Activated CD8-positive, alpha-beta T cell treated with anti-CD3 and anti-CD28 coated beads for 36 hours (primary cell): ENCODE measurements at regions not wholly inside any gene's neighbourhood (a gene's known extent, or its start where the extent isn't known, plus 50 kb on each side); places are given as distances from the start of the nearest gene placed in this dataset.

Source experiments
- ATAC-seq: fragments of 200-7000 bp; cut with Tn5 transposase; one replicate; pipeline ENCODE4 v1.10.0; 2021; ENCODE audit warnings: mild to moderate bottlenecking, moderate library complexity
- CTCF ChIA-PET: fragments of 350-600 bp; sonication (Branson Sonifier 250); formaldehyde crosslinking; loops from one replicate; lab custom pipeline; 2021; ENCODE audit warnings: antibody characterized with exemption; lab: Charles Lee
- POLR2A ChIA-PET: fragments of 350-600 bp; sonication (Branson Sonifier 250); formaldehyde crosslinking; loops from one replicate; lab custom pipeline; 2021; ENCODE audit warnings: antibody characterized with exemption; lab: Charles Lee
- DNase-seq: peaks from one replicate; pipeline ENCODE4 v3.0.0-alpha.2; 2020
- H3K27ac Mint-ChIP-seq: one replicate; pipeline ENCODE4 v1.8.0; 2021; ENCODE audit warnings: mild to moderate bottlenecking, mixed read lengths
- H3K27me3 Mint-ChIP-seq: one replicate; pipeline ENCODE4 v1.8.0; 2021; ENCODE audit warnings: mixed read lengths
- H3K36me3 Mint-ChIP-seq: one replicate; pipeline ENCODE4 v1.8.0; 2021; ENCODE audit warnings: low read depth, mixed read lengths
- H3K4me1 Mint-ChIP-seq: one replicate; pipeline ENCODE4 v1.8.0; 2021; ENCODE audit warnings: low read depth, mixed read lengths
- H3K4me3 Mint-ChIP-seq: one replicate; pipeline ENCODE4 v1.8.0; 2021; ENCODE audit warnings: mild to moderate bottlenecking, moderate library complexity, mixed read lengths
- H3K9me3 Mint-ChIP-seq: one replicate; pipeline ENCODE4 v1.8.0; 2021; ENCODE audit warnings: mixed read lengths
- CTCF ChIP-seq: fragments of 200-600 bp; IDR thresholded peaks from one replicate; pipeline ENCODE4 v1.8.0; 2022; ENCODE audit warnings: antibody characterized with exemption, mild to moderate bottlenecking
- intact Hi-C: fragments of 100-400 bp; cut with micrococcal nuclease; formaldehyde crosslinking; loops from one replicate; pipeline ENCODE4 v1.10.0; 2022

DNA sequence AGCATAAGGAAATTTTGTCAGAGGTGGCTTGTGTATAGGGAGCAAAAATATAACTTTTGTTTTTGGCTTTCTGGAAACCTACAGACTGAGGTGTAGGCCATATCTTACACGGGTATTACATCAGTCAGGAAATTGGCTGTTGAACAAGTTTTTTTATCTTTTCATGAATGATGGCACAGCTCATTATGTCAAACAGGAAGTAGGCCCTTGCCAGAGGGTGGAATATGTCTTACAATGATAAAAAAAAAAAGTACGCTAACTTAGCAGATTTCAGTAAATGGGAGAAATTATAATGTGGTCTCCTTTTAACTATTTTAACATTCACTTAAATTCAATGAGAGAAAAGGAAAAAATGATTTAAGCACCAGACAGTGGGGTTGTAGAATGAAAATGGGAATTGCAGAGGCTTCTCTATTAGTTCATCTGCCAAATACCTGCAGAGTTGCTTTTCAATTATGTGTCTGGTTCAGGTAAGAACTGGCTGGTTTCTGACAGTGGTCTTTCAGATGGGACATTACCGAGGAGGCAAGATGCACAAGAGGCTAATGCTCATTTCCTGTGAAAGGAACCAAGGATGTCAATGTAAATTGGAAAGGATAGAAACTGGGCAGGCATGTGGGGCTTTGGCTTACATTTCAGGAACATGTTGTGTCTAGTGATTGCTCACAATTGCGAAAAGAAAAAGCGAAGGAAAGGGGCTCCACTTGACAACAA, 169.9 kb downstream of the NNT start:
- intact Hi-C loops = no loop called here
- Mint-ChIP-seq H3K4me3 (no peak overlapping the region), H3K27ac (peak overlapping the region; percentile 70), H3K9me3 (no peaks in the 10 kb centered on the region), H3K27me3 (peaks cover 4% of the 10 kb centered on the region), H3K4me1 (peaks cover 11% of the 10 kb centered on the region), H3K36me3 (no peaks in the 10 kb centered on the region)
- peak; percentile 64 for ATAC-seq
- no peak for DNase-seq
- no peak for TF ChIP-seq CTCF
- ChIA-PET CTCF (no interaction called here), POLR2A (no interaction called here)

DNA sequence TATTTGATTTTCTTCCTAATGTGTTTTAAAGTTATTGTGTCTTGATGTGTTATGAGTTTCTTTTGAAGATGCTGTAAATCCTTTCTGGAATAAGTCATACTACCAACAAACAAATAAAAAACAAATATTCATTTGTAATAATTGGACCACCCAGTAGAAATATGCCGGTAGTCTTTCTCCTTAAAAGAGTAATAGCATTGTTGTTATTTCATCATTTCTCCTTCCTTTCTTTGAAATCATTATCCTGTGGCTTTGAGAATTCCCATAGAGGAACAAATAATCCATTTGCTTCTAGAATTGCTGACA, 169.4 kb downstream of the NNT start:
- ATAC-seq = no peak
- POLR2A ChIA-PET = no interaction called here
- peak overlapping the region; percentile 70 for H3K27ac Mint-ChIP-seq
- CTCF ChIA-PET = no interaction called here
- no peak overlapping the region for H3K4me3 Mint-ChIP-seq
- TF ChIP-seq CTCF = no peak
- H3K9me3 Mint-ChIP-seq = no peaks in the 10 kb centered on the region
- intact Hi-C loops = no loop called here
- no peaks in the 10 kb centered on the region for H3K36me3 Mint-ChIP-seq
- peaks cover 5% of the 10 kb centered on the region for H3K27me3 Mint-ChIP-seq
- no peak for DNase-seq
- H3K4me1 Mint-ChIP-seq = peaks cover 11% of the 10 kb centered on the region

- no peak overlapping the region for H3K4me3 Mint-ChIP-seq
- intact Hi-C loops = no loop called here
- no peak for TF ChIP-seq CTCF
- H3K4me1 Mint-ChIP-seq = peaks cover 11% of the 10 kb centered on the region
- no peak overlapping the region for H3K27ac Mint-ChIP-seq
- H3K36me3 Mint-ChIP-seq = no peaks in the 10 kb centered on the region
- ChIA-PET POLR2A (no interaction called here), CTCF (interaction anchor here (1.7 kb wide), 1 partner anchor 141 kb away, joined by 6 read pairs; no protein-coding TSS in a partner anchor)
- no peaks in the 10 kb centered on the region for H3K9me3 Mint-ChIP-seq
- H3K27me3 Mint-ChIP-seq = peaks cover 5% of the 10 kb centered on the region
- peak; percentile 53 for ATAC-seq
- no peak for DNase-seq
These were observed 168.6 kb downstream of the NNT start for GRCh38 chr5:43771611-43772031.

DNA sequence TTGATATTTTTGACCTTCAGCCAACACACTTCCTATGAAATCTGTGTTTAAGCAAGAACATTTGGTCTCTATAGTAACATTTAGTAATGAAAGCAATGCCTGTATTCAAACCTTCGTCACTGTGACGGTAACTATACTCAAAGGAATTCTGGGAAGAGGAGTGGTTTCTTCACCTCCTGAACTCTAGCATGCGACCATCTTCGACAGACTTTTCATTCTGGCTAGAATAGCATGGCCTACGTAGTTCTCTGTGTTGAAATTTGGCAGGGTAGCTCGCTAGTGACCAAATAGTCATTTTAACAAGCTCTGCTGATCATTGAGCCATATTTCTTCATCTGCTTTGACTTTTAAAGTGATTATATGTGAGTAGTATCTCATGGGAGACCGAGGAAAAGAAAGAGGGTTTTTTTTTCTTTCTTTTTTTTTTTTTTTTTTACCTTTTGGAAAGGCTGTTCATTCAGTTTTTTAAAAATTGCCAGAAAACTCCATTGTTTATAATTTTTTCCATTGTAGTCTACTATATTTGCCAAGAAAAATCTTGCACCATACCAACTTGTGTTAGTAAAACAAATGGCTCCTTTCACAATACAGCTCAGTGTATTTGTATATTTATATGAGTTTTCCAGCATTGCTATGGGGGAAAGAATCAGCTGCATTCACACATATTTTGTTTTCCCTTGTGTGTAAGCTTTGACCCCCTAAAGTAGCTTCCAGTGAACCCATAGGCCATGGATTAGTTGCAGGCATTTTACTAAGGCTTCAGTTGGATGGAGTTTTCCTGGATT, 166.8 kb downstream of the NNT start:
- no peaks in the 10 kb centered on the region for H3K36me3 Mint-ChIP-seq
- no peak overlapping the region for H3K4me3 Mint-ChIP-seq
- peaks cover 11% of the 10 kb centered on the region for H3K4me1 Mint-ChIP-seq
- ATAC-seq (no peak), DNase-seq (no peak)
- TF ChIP-seq CTCF = no peak
- intact Hi-C loops = no loop called here
- H3K9me3 Mint-ChIP-seq = no peaks in the 10 kb centered on the region
- no peak overlapping the region for H3K27ac Mint-ChIP-seq
- ChIA-PET CTCF (no interaction called here), POLR2A (no interaction called here)
- H3K27me3 Mint-ChIP-seq = peaks cover 7% of the 10 kb centered on the region
